Fibroblast of upper back skin (primary cell): ENCODE measurements at regions not wholly inside any gene's neighbourhood (a gene's known extent, or its start where the extent isn't known, plus 50 kb on each side); places are given as distances from the start of the nearest gene placed in this dataset.

ENCODE experiments used
- DNase-seq: peaks from one replicate; pipeline ENCODE4 v3.0.0-alpha.2; 2013

- DNase-seq, result no peak
These were observed 74.6 kb upstream of the TPK1 start for GRCh38 chr7:144910411-144910810.

- DNase-seq, result no peak
These were observed 73.2 kb upstream of the TPK1 start for GRCh38 chr7:144908943-144909556.

- DNase-seq, result no peak
These were observed 72.5 kb upstream of the TPK1 start for GRCh38 chr7:144908324-144908723.

GRCh38 chr7:144907577-144907976 is 71.7 kb upstream of the TPK1 start:
- DNase-seq, result no peak

GRCh38 chr7:144903201-144903600 is 67.3 kb upstream of the TPK1 start:
- no peak for DNase-seq

- no peak for DNase-seq
These were observed 56.9 kb upstream of the TPK1 start for GRCh38 chr7:144892761-144893160.
